Neural cell (in vitro differentiated cells): ENCODE measurements at regions not wholly inside any gene's neighbourhood (a gene's known extent, or its start where the extent isn't known, plus 50 kb on each side); places are given as distances from the start of the nearest gene placed in this dataset.

ENCODE experiments used
- EZH2 ChIP-seq: fragments of 200-600, 300-800 bp; shearing (Covaris generic), sonication (generic); IDR thresholded peaks from 2 replicates; pipeline ENCODE4 v1.6.1; 2014; ENCODE audit warnings: antibody characterized with exemption, low read length, borderline replicate concordance, mild to moderate bottlenecking; ENCODE audit not compliant: insufficient read depth, poor library complexity, severe bottlenecking
- SMC3 ChIP-seq: fragments of 450-650 bp; conservative IDR thresholded peaks from 2 replicates; pipeline ENCODE4 v1.6.1; 2014; ENCODE audit warnings: antibody characterized with exemption, mild to moderate bottlenecking, moderate library complexity; ENCODE audit not compliant: poor library complexity
- TF ChIP-seq, protein P1 (sequence below): fragments of 450-650 bp; IDR thresholded peaks from 2 replicates; pipeline ENCODE4 v1.5.1; 2014; ENCODE audit warnings: antibody characterized with exemption, mild to moderate bottlenecking, moderate library complexity; ENCODE audit not compliant: poor library complexity, severe bottlenecking

DNA sequence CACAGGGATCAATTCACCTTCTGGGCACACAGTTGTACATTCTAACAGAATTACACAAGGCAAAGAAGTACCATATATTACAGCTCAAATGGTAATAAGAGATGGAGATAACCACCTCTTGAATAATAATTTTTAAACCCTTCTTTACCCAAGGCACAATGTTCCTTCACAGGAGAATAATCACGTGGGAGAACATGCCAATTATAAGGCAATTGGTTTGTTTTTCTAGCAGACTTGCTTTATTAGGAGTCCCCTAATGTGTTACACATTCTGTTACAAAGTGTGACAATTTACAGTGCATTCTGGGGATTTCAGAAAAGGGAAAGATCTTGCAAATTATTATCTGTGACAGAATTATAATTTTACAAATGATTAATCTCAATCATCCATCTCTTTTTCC lies 380.3 kb downstream of the RND3 start:
- TF ChIP-seq, protein P1, sequence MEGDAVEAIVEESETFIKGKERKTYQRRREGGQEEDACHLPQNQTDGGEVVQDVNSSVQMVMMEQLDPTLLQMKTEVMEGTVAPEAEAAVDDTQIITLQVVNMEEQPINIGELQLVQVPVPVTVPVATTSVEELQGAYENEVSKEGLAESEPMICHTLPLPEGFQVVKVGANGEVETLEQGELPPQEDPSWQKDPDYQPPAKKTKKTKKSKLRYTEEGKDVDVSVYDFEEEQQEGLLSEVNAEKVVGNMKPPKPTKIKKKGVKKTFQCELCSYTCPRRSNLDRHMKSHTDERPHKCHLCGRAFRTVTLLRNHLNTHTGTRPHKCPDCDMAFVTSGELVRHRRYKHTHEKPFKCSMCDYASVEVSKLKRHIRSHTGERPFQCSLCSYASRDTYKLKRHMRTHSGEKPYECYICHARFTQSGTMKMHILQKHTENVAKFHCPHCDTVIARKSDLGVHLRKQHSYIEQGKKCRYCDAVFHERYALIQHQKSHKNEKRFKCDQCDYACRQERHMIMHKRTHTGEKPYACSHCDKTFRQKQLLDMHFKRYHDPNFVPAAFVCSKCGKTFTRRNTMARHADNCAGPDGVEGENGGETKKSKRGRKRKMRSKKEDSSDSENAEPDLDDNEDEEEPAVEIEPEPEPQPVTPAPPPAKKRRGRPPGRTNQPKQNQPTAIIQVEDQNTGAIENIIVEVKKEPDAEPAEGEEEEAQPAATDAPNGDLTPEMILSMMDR: no peak
- no peak for TF ChIP-seq SMC3
- no peak for TF ChIP-seq EZH2
